ENCODE measurements at regions not wholly inside any gene's neighbourhood (a gene's known extent, or its start where the extent isn't known, plus 50 kb on each side); places are given as distances from the start of the nearest gene placed in this dataset.

DNA sequence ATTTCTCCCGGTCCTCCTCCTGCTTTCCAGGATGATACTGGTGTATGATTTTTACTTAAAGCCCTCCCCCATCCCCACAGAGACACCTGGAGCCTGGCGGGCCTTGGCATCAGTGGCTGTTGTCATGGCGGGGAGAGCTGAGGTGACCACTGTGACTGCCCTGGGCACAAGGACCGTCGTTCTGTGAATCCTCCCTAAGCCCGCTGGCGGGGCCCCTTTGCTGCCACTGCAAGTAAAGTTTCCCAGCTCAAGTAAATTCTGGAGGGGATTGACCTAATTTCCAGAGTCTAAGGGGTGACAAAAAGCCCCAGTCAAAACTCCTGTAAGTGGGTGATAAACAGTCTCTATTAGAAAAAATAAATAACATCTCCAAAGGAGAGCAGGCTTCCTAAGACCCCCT is 393.2 kb upstream of the PODXL start:
- no peak for DNase-seq
- H3K9me3 ChIP-seq (ENCODE audit: control insufficient read depth, low read length), result no peaks in the 10 kb centered on the region
- H3K4me3 ChIP-seq (ENCODE audit: insufficient read depth, low read depth, low read length, poor library complexity, severe bottlenecking), result no peak overlapping the region
- no peak overlapping the region for H3K27ac ChIP-seq (ENCODE audit: insufficient read depth, low read length, poor library complexity, severe bottlenecking)
- no peaks in the 10 kb centered on the region for H3K36me3 ChIP-seq (ENCODE audit: control insufficient read depth, insufficient read depth, low read length)
- H3K27me3 ChIP-seq (replicated peaks; ENCODE audit: control insufficient read depth, insufficient read depth, low read length, poor library complexity, severe bottlenecking), result no peaks in the 10 kb centered on the region
- H3K4me1 ChIP-seq (ENCODE audit: control insufficient read depth, insufficient read depth, low read length, poor library complexity, severe bottlenecking), result no peaks in the 10 kb centered on the region

DNA sequence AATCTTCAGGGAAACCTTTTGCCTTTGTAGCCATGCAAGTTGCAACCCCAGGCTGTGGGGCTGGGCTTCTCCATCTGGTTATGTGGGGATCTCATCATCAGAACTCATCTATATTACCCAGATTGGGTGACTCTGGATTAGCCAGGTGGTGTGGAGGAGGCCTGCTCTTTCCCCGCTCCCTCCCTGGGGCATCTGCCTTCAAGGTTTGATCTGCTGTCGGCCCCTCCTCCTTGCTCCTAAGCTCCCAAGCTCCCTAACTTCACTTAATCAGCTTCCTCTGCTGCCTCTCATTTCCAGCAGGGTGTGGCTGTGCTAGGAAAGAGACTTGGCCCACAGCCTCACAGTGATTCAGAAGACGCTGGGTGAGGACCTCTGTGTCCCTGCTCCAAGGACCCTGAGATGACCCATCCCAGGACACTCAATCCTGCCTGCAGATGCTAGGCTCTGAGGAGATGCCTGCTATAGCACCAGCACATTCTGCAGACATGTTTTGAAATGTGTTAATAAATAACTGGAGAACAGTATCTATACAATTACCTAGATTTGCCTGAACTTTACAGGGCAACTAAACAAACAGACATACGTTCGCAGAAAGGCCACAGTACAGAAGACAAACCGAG is 392.1 kb upstream of the PODXL start:
- H3K9me3 ChIP-seq (ENCODE audit: control insufficient read depth, low read length), result no peaks in the 10 kb centered on the region
- DNase-seq, result no peak
- H3K4me3 ChIP-seq (ENCODE audit: insufficient read depth, low read depth, low read length, poor library complexity, severe bottlenecking), result no peak overlapping the region
- H3K4me1 ChIP-seq (ENCODE audit: control insufficient read depth, insufficient read depth, low read length, poor library complexity, severe bottlenecking), result no peaks in the 10 kb centered on the region
- no peaks in the 10 kb centered on the region for H3K36me3 ChIP-seq (ENCODE audit: control insufficient read depth, insufficient read depth, low read length)
- no peak overlapping the region for H3K27ac ChIP-seq (ENCODE audit: insufficient read depth, low read length, poor library complexity, severe bottlenecking)
- no peaks in the 10 kb centered on the region for H3K27me3 ChIP-seq (replicated peaks; ENCODE audit: control insufficient read depth, insufficient read depth, low read length, poor library complexity, severe bottlenecking)

DNA sequence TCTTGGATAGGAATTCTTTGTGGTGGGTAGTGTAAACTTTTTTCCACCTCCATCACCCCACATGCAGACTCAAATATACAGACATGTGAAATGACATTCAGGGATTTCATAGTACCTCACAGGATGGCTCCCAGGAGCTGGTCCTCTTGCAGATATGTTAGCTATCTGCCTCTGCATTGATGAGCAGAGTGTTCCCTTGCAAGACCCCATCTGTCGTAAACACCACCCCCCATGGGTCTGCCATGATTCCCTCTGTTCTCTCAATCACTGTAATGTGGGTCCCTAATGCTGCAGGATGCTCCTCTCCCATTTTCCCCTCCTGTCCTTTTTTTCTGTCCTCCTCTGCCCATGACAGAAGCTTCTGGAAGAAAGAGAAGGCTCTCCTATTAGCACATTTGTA is 391.2 kb upstream of the PODXL start:
- H3K9me3 ChIP-seq (ENCODE audit: control insufficient read depth, low read length), result no peaks in the 10 kb centered on the region
- H3K36me3 ChIP-seq (ENCODE audit: control insufficient read depth, insufficient read depth, low read length), result no peaks in the 10 kb centered on the region
- H3K27me3 ChIP-seq (replicated peaks; ENCODE audit: control insufficient read depth, insufficient read depth, low read length, poor library complexity, severe bottlenecking), result no peaks in the 10 kb centered on the region
- DNase-seq, result no peak
- no peaks in the 10 kb centered on the region for H3K4me1 ChIP-seq (ENCODE audit: control insufficient read depth, insufficient read depth, low read length, poor library complexity, severe bottlenecking)
- H3K27ac ChIP-seq (ENCODE audit: insufficient read depth, low read length, poor library complexity, severe bottlenecking), result no peak overlapping the region
- no peak overlapping the region for H3K4me3 ChIP-seq (ENCODE audit: insufficient read depth, low read depth, low read length, poor library complexity, severe bottlenecking)

DNA sequence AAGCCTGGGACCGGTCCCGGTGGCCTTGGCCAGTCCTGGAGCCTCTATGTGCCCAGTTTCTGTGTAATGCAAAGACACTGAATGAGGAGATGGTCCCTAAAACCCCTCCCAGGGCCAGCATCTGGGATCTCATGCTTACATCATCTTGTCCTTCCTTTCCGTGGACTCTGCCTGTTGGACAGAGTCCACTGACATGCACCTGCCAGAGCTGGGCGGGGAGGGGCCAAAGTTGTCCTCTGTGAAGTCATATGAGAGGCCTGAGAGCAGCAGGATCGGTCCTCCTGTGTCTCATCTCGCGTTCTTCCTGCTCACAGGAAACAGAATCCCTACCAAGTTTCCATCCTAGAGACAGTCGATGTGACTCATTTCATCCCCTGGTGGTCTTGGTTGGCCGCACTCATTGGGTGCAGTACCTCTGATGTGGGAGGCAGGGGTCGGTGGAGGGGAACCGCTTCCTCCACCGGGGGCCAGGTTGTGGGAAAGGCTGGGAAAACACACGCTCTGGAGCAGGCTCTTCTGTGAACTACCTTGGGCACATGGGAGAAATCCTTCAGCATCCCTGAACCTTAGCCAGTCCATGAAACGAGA is 389.6 kb upstream of the PODXL start:
- H3K4me1 ChIP-seq (ENCODE audit: control insufficient read depth, insufficient read depth, low read length, poor library complexity, severe bottlenecking), result no peaks in the 10 kb centered on the region
- H3K27me3 ChIP-seq (replicated peaks; ENCODE audit: control insufficient read depth, insufficient read depth, low read length, poor library complexity, severe bottlenecking), result no peaks in the 10 kb centered on the region
- no peak overlapping the region for H3K27ac ChIP-seq (ENCODE audit: insufficient read depth, low read length, poor library complexity, severe bottlenecking)
- no peaks in the 10 kb centered on the region for H3K36me3 ChIP-seq (ENCODE audit: control insufficient read depth, insufficient read depth, low read length)
- no peak overlapping the region for H3K4me3 ChIP-seq (ENCODE audit: insufficient read depth, low read depth, low read length, poor library complexity, severe bottlenecking)
- DNase-seq, result no peak
- H3K9me3 ChIP-seq (ENCODE audit: control insufficient read depth, low read length), result no peaks in the 10 kb centered on the region

DNA sequence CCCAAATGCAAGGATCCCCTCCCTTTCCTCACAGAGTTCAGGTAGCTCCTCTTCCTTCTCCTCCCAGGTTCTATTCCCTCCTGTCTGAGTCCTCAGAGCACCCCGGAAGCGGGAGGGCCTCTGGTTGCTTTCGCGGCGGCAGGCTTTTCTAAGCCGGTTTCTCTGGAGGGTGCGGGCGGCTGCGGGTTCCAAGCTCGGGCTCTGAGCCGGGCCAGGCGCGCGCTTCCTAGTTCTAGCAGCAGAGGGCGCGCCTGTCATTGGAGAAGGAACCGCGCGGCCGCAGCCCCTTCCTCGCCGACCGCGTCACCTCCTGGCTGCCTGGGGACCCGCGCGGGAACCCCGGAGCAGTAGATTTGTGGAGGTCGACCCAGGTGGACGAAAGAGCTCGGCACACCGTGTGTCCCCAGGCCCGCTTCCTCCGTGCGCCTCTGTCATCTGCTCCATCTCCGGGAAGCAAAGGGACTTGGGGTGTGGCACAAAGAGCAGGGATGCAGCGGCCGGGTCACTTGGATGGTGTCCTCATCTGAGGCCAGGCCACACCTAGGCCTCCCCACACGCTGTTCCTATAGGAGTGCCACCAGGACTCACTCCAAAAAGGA is 389.0 kb upstream of the PODXL start:
- Histone ChIP-seq H3K27me3 (replicated peaks; ENCODE audit: control insufficient read depth, insufficient read depth, low read length, poor library complexity, severe bottlenecking) (no peaks in the 10 kb centered on the region), H3K36me3 (ENCODE audit: control insufficient read depth, insufficient read depth, low read length) (no peaks in the 10 kb centered on the region), H3K4me1 (ENCODE audit: control insufficient read depth, insufficient read depth, low read length, poor library complexity, severe bottlenecking) (no peaks in the 10 kb centered on the region), H3K9me3 (ENCODE audit: control insufficient read depth, low read length) (no peaks in the 10 kb centered on the region), H3K27ac (ENCODE audit: insufficient read depth, low read length, poor library complexity, severe bottlenecking) (no peak overlapping the region), H3K4me3 (ENCODE audit: insufficient read depth, low read depth, low read length, poor library complexity, severe bottlenecking) (no peak overlapping the region)
- no peak for DNase-seq

DNA sequence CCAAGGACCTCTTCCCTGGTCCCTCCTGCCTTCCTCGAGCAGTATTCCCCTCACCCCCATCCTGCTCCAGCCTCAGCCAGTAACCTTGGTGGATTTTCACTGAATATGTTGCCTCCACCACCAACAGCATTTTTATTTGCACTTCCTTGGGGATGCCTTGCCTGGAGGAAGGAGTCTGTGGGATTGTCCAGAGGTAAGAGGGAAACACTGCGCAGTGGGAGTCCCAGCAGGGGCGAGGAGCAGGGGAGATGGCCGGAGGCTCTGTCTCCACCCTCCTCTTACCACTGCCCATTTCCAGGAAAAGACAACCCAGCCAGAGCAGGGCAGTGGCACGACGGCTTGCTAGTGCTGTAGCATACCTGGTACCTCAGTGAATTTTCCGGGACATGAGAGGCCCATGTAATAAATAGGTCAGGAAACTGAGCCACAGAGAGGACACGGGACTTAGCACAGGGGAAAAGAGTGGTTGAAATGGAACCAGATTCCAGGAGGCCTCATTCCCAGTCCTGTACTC is 388.2 kb upstream of the PODXL start:
- no peaks in the 10 kb centered on the region for H3K4me1 ChIP-seq (ENCODE audit: control insufficient read depth, insufficient read depth, low read length, poor library complexity, severe bottlenecking)
- no peak overlapping the region for H3K27ac ChIP-seq (ENCODE audit: insufficient read depth, low read length, poor library complexity, severe bottlenecking)
- no peaks in the 10 kb centered on the region for H3K36me3 ChIP-seq (ENCODE audit: control insufficient read depth, insufficient read depth, low read length)
- no peaks in the 10 kb centered on the region for H3K9me3 ChIP-seq (ENCODE audit: control insufficient read depth, low read length)
- no peaks in the 10 kb centered on the region for H3K27me3 ChIP-seq (replicated peaks; ENCODE audit: control insufficient read depth, insufficient read depth, low read length, poor library complexity, severe bottlenecking)
- no peak overlapping the region for H3K4me3 ChIP-seq (ENCODE audit: insufficient read depth, low read depth, low read length, poor library complexity, severe bottlenecking)
- no peak for DNase-seq

DNA sequence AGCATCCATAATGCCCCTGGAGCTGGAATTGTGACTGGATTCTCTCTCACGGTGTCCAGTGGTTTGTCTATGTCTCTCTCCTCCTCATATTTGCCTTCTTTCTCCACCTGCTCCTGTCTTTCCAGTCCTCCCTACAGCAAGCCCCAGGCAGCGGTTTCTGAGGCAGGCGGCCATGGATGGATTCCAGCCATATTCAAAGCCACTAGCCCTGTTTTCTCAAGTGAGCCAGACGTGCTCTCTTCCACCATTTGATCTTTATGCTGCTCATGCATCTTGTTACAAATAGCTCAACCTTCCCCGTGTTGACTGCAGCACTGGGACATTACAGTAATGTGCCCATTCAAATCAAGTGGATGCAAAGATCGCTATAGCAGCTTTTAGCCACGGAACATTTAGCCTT is 387.2 kb upstream of the PODXL start:
- H3K4me3 ChIP-seq (ENCODE audit: insufficient read depth, low read depth, low read length, poor library complexity, severe bottlenecking), result no peak overlapping the region
- no peak for DNase-seq
- H3K27ac ChIP-seq (ENCODE audit: insufficient read depth, low read length, poor library complexity, severe bottlenecking), result no peak overlapping the region
- H3K4me1 ChIP-seq (ENCODE audit: control insufficient read depth, insufficient read depth, low read length, poor library complexity, severe bottlenecking), result no peaks in the 10 kb centered on the region
- H3K36me3 ChIP-seq (ENCODE audit: control insufficient read depth, insufficient read depth, low read length), result no peaks in the 10 kb centered on the region
- no peaks in the 10 kb centered on the region for H3K9me3 ChIP-seq (ENCODE audit: control insufficient read depth, low read length)
- H3K27me3 ChIP-seq (replicated peaks; ENCODE audit: control insufficient read depth, insufficient read depth, low read length, poor library complexity, severe bottlenecking), result no peaks in the 10 kb centered on the region

DNA sequence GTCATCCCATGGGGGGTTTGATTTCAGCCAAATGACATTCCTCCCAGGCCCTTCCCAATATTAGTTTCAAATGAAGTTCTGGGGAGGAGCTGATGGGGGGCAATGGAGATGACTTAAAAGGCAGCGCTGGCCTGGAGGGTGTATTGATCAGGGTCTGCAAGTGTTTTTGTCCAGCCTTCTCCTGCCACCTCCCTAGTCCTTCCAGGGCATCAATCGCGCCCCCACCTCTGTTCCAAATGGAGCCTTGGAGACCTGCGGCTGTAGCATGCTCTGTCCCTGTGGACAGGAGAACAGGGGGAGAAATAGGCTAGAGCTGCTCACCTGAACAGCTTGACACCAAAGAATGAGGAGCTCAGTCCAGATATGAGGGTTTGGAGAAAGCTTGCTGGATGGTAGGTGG is 386.8 kb upstream of the PODXL start:
- no peaks in the 10 kb centered on the region for H3K4me1 ChIP-seq (ENCODE audit: control insufficient read depth, insufficient read depth, low read length, poor library complexity, severe bottlenecking)
- H3K9me3 ChIP-seq (ENCODE audit: control insufficient read depth, low read length), result no peaks in the 10 kb centered on the region
- no peaks in the 10 kb centered on the region for H3K27me3 ChIP-seq (replicated peaks; ENCODE audit: control insufficient read depth, insufficient read depth, low read length, poor library complexity, severe bottlenecking)
- no peak overlapping the region for H3K4me3 ChIP-seq (ENCODE audit: insufficient read depth, low read depth, low read length, poor library complexity, severe bottlenecking)
- no peak for DNase-seq
- no peaks in the 10 kb centered on the region for H3K36me3 ChIP-seq (ENCODE audit: control insufficient read depth, insufficient read depth, low read length)
- H3K27ac ChIP-seq (ENCODE audit: insufficient read depth, low read length, poor library complexity, severe bottlenecking), result no peak overlapping the region

DNA sequence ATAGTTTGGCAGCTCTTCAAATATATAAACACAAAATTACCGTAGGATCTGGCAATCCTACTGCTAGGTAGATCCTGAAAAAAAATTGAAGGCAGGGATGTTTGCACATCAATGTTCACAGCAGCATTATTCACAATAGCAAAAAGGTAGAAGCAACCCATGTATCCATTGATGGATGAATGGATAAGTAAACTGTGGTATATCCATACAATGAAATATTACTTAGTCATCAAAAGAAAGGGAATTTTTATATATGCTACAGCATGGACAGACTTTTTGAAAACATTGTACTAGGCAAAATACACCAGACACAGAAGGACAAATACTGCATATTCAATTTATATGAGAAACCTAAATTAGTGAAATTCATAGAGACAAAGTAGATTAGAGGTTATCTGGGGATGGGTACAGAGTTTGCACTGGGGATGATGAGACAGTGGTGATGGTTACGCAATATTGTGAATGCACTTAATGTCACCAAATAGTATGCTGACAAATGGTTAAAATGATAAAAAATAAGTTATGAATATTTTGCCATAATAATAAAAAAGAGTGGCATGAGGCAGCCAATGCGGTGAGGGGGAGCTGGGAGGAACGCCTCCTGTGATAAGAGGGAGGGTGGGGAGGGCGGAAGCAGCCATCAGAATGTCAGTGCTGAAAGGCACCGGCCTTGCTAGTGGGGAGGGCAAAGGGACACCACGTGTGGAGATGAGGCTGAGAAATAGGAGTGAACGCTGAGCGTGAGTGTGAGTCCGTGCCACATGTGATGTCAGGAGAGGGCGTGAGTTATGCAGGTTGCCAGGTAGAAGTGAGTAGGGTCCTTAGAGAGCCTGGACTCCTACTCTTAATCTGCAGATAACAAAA is 386.1 kb upstream of the PODXL start:
- H3K4me3 ChIP-seq (ENCODE audit: insufficient read depth, low read depth, low read length, poor library complexity, severe bottlenecking), result no peak overlapping the region
- no peaks in the 10 kb centered on the region for H3K9me3 ChIP-seq (ENCODE audit: control insufficient read depth, low read length)
- H3K4me1 ChIP-seq (ENCODE audit: control insufficient read depth, insufficient read depth, low read length, poor library complexity, severe bottlenecking), result no peaks in the 10 kb centered on the region
- DNase-seq, result no peak
- H3K36me3 ChIP-seq (ENCODE audit: control insufficient read depth, insufficient read depth, low read length), result no peaks in the 10 kb centered on the region
- H3K27me3 ChIP-seq (replicated peaks; ENCODE audit: control insufficient read depth, insufficient read depth, low read length, poor library complexity, severe bottlenecking), result no peaks in the 10 kb centered on the region
- no peak overlapping the region for H3K27ac ChIP-seq (ENCODE audit: insufficient read depth, low read length, poor library complexity, severe bottlenecking)

DNA sequence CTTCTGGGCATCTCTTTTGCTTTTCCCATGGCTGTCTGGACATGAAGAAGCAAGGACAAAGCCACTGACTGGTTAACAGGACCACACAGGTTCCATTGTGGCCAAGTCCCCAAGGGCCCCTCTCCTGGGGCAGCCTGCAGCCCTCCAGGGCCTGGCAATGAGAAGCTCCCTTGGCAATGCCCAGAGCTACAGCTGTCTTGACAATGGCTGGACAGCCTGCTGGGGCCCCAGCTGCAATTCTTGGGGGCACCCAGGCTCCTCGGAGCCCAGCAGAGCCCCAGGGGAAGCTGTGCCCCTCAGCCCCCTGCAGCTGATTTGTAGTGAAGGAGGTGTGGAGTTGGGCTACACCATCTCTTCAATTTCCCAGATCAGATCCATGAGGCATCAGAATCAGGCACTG is 384.9 kb upstream of the PODXL start:
- Histone ChIP-seq H3K27ac (ENCODE audit: insufficient read depth, low read length, poor library complexity, severe bottlenecking) (no peak overlapping the region), H3K36me3 (ENCODE audit: control insufficient read depth, insufficient read depth, low read length) (no peaks in the 10 kb centered on the region), H3K4me3 (ENCODE audit: insufficient read depth, low read depth, low read length, poor library complexity, severe bottlenecking) (no peak overlapping the region), H3K27me3 (replicated peaks; ENCODE audit: control insufficient read depth, insufficient read depth, low read length, poor library complexity, severe bottlenecking) (no peaks in the 10 kb centered on the region), H3K9me3 (ENCODE audit: control insufficient read depth, low read length) (no peaks in the 10 kb centered on the region), H3K4me1 (ENCODE audit: control insufficient read depth, insufficient read depth, low read length, poor library complexity, severe bottlenecking) (no peaks in the 10 kb centered on the region)
- no peak for DNase-seq
